ENCODE measurements at regions not wholly inside any gene's neighbourhood (a gene's known extent, or its start where the extent isn't known, plus 50 kb on each side); places are given as distances from the start of the nearest gene placed in this dataset.

DNA sequence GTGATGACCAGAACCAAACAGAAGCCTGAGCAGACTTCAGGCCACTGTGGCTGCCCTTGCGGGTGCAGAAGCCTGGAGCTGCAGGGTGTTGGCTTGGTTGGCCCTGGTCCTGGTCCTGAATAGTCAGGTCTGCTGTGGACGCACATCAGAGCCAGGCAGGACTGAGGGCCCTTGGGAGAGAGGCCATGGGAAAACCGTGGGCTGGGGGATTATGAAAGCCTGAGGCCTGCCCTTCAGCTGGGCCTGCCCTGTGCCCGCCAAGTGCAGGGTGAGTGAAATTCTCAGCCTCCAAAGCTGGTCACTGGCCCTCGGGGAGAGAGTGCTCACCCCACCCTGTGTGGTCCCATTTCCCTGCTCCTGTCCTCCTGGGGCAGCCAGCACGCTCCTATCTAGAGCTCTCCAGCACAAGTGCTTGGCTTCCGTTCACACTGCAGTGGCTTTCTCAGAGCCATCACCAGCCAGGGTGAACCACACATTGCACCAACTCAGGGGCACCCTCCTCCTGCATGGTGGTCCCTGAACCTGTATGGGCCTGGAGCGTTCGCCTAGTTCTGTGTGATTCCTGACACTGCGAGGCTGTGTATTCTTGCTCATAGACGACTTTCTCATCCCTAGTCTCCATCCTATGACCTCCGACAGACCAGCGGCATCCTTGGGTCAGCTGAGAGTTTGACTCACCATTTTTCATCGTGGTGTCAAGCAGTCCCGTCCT is 146.1 kb downstream of the TTLL2 start:
- TF ChIP-seq ZBTB7A (IDR thresholded peaks at IDR 0.05; ENCODE audit: low read depth) (no peak), MAX (IDR thresholded peaks at IDR 0.05) (no peak)

Data from Ishikawa (cell line).